OCI-LY3 (cell line): ENCODE measurements at regions not wholly inside any gene's neighbourhood (a gene's known extent, or its start where the extent isn't known, plus 50 kb on each side); places are given as distances from the start of the nearest gene placed in this dataset.

ENCODE experiments used
- EZH2phosphoT487 ChIP-seq: fragments of 200-600 bp; shearing (Covaris generic); IDR thresholded peaks from 2 replicates; pipeline ENCODE4 v1.6.1; 2018; ENCODE audit warnings: antibody characterized with exemption, mixed run types, low read depth
- TF ChIP-seq, protein P1 (sequence below): fragments of 200-600, 300-600 bp; sonication (generic); IDR thresholded peaks from 2 replicates; pipeline ENCODE4 v1.5.1; 2014; ENCODE audit warnings: antibody characterized with exemption, low read length, low read depth

DNA sequence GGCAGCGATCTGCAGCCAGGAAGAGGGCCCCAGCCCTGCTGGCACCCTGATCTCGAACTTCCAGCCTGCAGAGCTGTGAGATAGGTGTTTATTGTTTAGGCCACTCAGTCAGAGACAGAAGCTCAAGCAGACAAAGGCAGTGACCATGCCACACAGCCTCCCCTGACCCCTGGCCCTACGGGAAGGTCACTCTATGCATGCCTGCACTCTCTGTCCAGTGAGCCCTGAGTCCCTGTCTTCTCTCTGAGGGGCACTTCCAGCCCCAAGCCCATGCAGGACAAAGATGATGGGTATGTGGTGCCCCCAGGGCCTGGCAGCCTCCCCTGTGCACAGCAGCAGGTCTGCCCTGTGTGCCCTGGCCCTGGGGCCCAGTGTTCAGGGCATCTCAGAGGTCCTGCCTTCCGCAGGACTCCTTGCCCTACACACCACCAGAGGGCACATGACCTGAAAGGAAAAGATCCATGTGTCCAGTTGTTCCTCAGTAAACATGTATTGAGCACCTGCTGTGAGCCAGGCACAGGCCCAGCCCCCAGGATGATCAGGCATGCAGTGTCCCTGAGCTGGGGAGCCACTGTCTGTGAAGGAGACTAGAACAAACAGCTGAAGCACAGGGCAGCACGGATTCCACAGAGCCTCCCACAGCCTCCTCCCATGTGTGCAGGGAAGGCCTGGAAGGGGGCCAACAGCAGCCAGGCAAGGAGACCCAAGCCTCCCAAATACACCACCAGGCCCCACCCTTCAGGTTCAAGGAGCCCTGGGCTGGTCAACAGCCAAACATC, 109.3 kb downstream of the ATPSCKMT start:
- TF ChIP-seq, protein P1, sequence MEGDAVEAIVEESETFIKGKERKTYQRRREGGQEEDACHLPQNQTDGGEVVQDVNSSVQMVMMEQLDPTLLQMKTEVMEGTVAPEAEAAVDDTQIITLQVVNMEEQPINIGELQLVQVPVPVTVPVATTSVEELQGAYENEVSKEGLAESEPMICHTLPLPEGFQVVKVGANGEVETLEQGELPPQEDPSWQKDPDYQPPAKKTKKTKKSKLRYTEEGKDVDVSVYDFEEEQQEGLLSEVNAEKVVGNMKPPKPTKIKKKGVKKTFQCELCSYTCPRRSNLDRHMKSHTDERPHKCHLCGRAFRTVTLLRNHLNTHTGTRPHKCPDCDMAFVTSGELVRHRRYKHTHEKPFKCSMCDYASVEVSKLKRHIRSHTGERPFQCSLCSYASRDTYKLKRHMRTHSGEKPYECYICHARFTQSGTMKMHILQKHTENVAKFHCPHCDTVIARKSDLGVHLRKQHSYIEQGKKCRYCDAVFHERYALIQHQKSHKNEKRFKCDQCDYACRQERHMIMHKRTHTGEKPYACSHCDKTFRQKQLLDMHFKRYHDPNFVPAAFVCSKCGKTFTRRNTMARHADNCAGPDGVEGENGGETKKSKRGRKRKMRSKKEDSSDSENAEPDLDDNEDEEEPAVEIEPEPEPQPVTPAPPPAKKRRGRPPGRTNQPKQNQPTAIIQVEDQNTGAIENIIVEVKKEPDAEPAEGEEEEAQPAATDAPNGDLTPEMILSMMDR = peak; percentile 6; the same call in 1 of the 2 replicates
- TF ChIP-seq EZH2phosphoT487 = no peak
